Lung (tissue), 11 donors: ENCODE measurements at regions not wholly inside any gene's neighbourhood (a gene's known extent, or its start where the extent isn't known, plus 50 kb on each side); places are given as distances from the start of the nearest gene placed in this dataset.
A peak's percentile ranks its signal among the peaks of the same experiment; 100 is the strongest.

Source experiments
- ATAC-seq: fragments of 200-7000 bp; cut with Tn5 transposase; one replicate; pipeline ENCODE4 v1.9.1; 2020; ENCODE audit warnings: moderate number of reproducible peaks; ENCODE audit not compliant: insufficient read depth, low FRiP score
- DNase-seq, 3 donors: peaks; one replicate each; pipeline ENCODE4 v3.0.0-alpha.2; 2013 to 2017
- H3K27ac ChIP-seq, 2 donors: one replicate each; pipeline ENCODE4 v1.5.1; 2013; ENCODE audit warnings: mild to moderate bottlenecking in 2 of 2, moderate library complexity in 2 of 2, control low read depth in 1 of 2, inconsistent platforms in 1 of 2, low read depth in 1 of 2, low read length in 1 of 2
- H3K27me3 ChIP-seq, 3 donors: one replicate each; pipeline ENCODE4 v1.5.1; 2013; ENCODE audit warnings: low read length in 2 of 3; ENCODE audit not compliant: control insufficient read depth in 3 of 3, insufficient read depth in 3 of 3
- H3K36me3 ChIP-seq, 4 donors: one replicate each; pipeline ENCODE4 v1.5.1; 2013; ENCODE audit warnings: low read length in 4 of 4, mild to moderate bottlenecking in 1 of 4, moderate library complexity in 1 of 4; ENCODE audit not compliant: control insufficient read depth in 4 of 4, insufficient read depth in 4 of 4
- H3K4me1 ChIP-seq, 5 donors: one replicate each; pipeline ENCODE4 v1.5.1; 2013; ENCODE audit warnings: low read length in 5 of 5, mild to moderate bottlenecking in 2 of 5, moderate library complexity in 1 of 5; ENCODE audit not compliant: control insufficient read depth in 5 of 5, insufficient read depth in 5 of 5
- H3K4me3 ChIP-seq: one replicate; pipeline ENCODE4 v1.5.1; 2013; ENCODE audit warnings: mild to moderate bottlenecking, control low read depth, moderate library complexity
- H3K9ac ChIP-seq, 2 donors: one replicate each; pipeline ENCODE4 v1.5.1; 2013; ENCODE audit warnings: low read length in 2 of 2, control low read depth in 1 of 2; ENCODE audit not compliant: insufficient read depth in 1 of 2
- H3K9me3 ChIP-seq, 4 donors: one replicate each; pipeline ENCODE4 v1.5.1; 2013; ENCODE audit warnings: low read length in 3 of 4, mild to moderate bottlenecking in 1 of 4, moderate library complexity in 1 of 4; ENCODE audit not compliant: control insufficient read depth in 4 of 4, insufficient read depth in 3 of 4
- CTCF ChIP-seq: IDR thresholded peaks from 2 replicates; pipeline ENCODE4 v1.5.1; 2012; ENCODE audit warnings: mild to moderate bottlenecking; ENCODE audit errors: control extremely low read depth, extremely low read depth
- WGBS, 2 donors: extraction: QIAGEN DNeasy Blood & Tissue Kit; methylation state at CpG; one replicate each; pipeline ENCODE4 v1.1.7; 2013; 5-methylcytosine and 5-hydroxymethylcytosine counted together
- donor health status: control.
- donor health status: control.
- donor health status: Bipolar disorder and iron deficiency.
- donor health status: healthy.
- donor health status: DM: yes; HTN: yes; CAD: no.

GRCh38 chr2:20139407-20140172, 85.3 kb downstream of the SDC1 start:
- ATAC-seq (no peak), DNase-seq (peak in 2 of 3 donors; percentile 15 to 42)
- Histone ChIP-seq H3K27ac (no peak overlapping the region), H3K27me3 (no peaks in the 10 kb centered on the region), H3K36me3 (no peaks in the 10 kb centered on the region), H3K4me3 (no peak overlapping the region), H3K9ac (no peak overlapping the region), H3K4me1 (peaks cover 0 to 16% (median 0%) of the 10 kb centered on the region in 5 donors), H3K9me3 (peaks cover 0 to 2% (median 0%) of the 10 kb centered on the region in 4 donors)
- WGBS, 2 donors: 62 to 70% methylated on average over 9 of the region's 9 CpGs
- TF ChIP-seq CTCF: no peak

- no peak overlapping the region for H3K4me3 ChIP-seq
- DNase-seq: peak in 1 of 3 donors; percentile 10
- no peak overlapping the region for H3K27ac ChIP-seq
- no peaks in the 10 kb centered on the region for H3K27me3 ChIP-seq
- no peak for ATAC-seq
- H3K9me3 ChIP-seq: peaks cover 0 to 2% (median 0%) of the 10 kb centered on the region in 4 donors
- no peak for TF ChIP-seq CTCF
- 47 to 64% methylated on average over 6 of the region's 6 CpGs for WGBS, 2 donors
- H3K4me1 ChIP-seq: peaks cover 0 to 16% (median 0%) of the 10 kb centered on the region in 5 donors
- H3K36me3 ChIP-seq: no peaks in the 10 kb centered on the region
- H3K9ac ChIP-seq: no peak overlapping the region
Measured at GRCh38 chr2:20138696-20139095, 86.2 kb downstream of the SDC1 start.

- no peak for TF ChIP-seq CTCF
- Histone ChIP-seq H3K9me3 (peaks cover 0 to 2% (median 0%) of the 10 kb centered on the region in 4 donors), H3K27ac (no peak overlapping the region), H3K4me3 (no peak overlapping the region), H3K4me1 (peaks cover 0 to 16% (median 0%) of the 10 kb centered on the region in 5 donors), H3K36me3 (no peaks in the 10 kb centered on the region), H3K9ac (no peak overlapping the region), H3K27me3 (no peaks in the 10 kb centered on the region)
- 95 to 98% methylated on average over 8 of the region's 8 CpGs for WGBS, 2 donors
- peak in 1 of 3 donors; percentile 4 for DNase-seq
- no peak for ATAC-seq
Measured at GRCh38 chr2:20137884-20138283, 86.5 kb upstream of the LAPTM4A start.
